A549 (cell line): ENCODE measurements at regions not wholly inside any gene's neighbourhood (a gene's known extent, or its start where the extent isn't known, plus 50 kb on each side); places are given as distances from the start of the nearest gene placed in this dataset.

Source experiments
- CTCF ChIP-seq: fragments of >200 bp; sonication (Bioruptor Twin); formaldehyde crosslinking; IDR thresholded peaks from 3 replicates; pipeline ENCODE4 v1.5.1; 2016
- MAX ChIP-seq: IDR thresholded peaks from 2 replicates; pipeline ENCODE4 v1.6.1; 2012
- MAZ ChIP-seq: fragments of 150-350 bp; IDR thresholded peaks from 2 replicates; pipeline ENCODE4 v1.6.1; 2014; ENCODE audit warnings: antibody characterized with exemption, low read depth, low read length, borderline replicate concordance
- REST ChIP-seq: fragments of 200-600 bp; sonication (generic); IDR thresholded peaks from 2 replicates; pipeline ENCODE4 v1.6.1; 2016; ENCODE audit warnings: antibody characterized with exemption, mild to moderate bottlenecking, moderate library complexity

- no peak for TF ChIP-seq MAX
- no peak for TF ChIP-seq CTCF
- TF ChIP-seq MAZ: no peak
- no peak for TF ChIP-seq REST
Observed at GRCh38 chr10:31143331-31143935, 111.8 kb upstream of the ZNF438 start.
